Calu3 (cell line): ENCODE measurements at regions not wholly inside any gene's neighbourhood (a gene's known extent, or its start where the extent isn't known, plus 50 kb on each side); places are given as distances from the start of the nearest gene placed in this dataset.

Experiments used
- BruUV-seq: library from RNA; stranded (reverse); fragments of 400-500 nt; replicated peaks from 2 replicates; lab custom pipeline; 2021; lab: Mats Ljungman, UMichigan
- CTCF ChIA-PET: fragments of 300-600 bp; sonication (Branson Sonifier 250); formaldehyde crosslinking; loops from one replicate; lab custom pipeline; 2022; ENCODE audit warnings: antibody characterized with exemption; lab: Charles Lee
- DNase-seq: peaks from one replicate; pipeline ENCODE4 v3.0.0; 2022
- H3K27ac Mint-ChIP-seq: one replicate; pipeline ENCODE4 v1.8.0; 2022; ENCODE audit warnings: mixed read lengths; ENCODE audit not compliant: unreplicated experiment
- H3K27me3 Mint-ChIP-seq: one replicate; pipeline ENCODE4 v1.8.0; 2022; ENCODE audit warnings: mixed read lengths; ENCODE audit not compliant: unreplicated experiment
- H3K36me3 Mint-ChIP-seq: one replicate; pipeline ENCODE4 v1.8.0; 2022; ENCODE audit warnings: mild to moderate bottlenecking, moderate library complexity, mixed read lengths; ENCODE audit not compliant: insufficient read depth, unreplicated experiment
- H3K4me1 Mint-ChIP-seq: one replicate; pipeline ENCODE4 v1.8.0; 2022; ENCODE audit warnings: mild to moderate bottlenecking, low read depth, mixed read lengths; ENCODE audit not compliant: unreplicated experiment
- H3K4me3 Mint-ChIP-seq: one replicate; pipeline ENCODE4 v1.8.0; 2022; ENCODE audit warnings: mild to moderate bottlenecking, low read depth, moderate library complexity, mixed read lengths; ENCODE audit not compliant: unreplicated experiment
- H3K9me3 Mint-ChIP-seq: one replicate; pipeline ENCODE4 v1.8.0; 2022; ENCODE audit warnings: low read depth, mixed read lengths; ENCODE audit not compliant: unreplicated experiment
- CTCF ChIP-seq: fragments of 200-600 bp; IDR thresholded peaks from one replicate; pipeline ENCODE4 v1.8.0; 2022; ENCODE audit warnings: antibody characterized with exemption; ENCODE audit not compliant: unreplicated experiment
- intact Hi-C: fragments of 100-400 bp; cut with micrococcal nuclease; formaldehyde crosslinking; loops from one replicate; pipeline ENCODE4 v1.10.0; 2022; ENCODE audit not compliant: unreplicated experiment

- Mint-ChIP-seq H3K27ac (no peak overlapping the region), H3K36me3 (no peaks in the 10 kb centered on the region), H3K27me3 (peaks cover 90% of the 10 kb centered on the region), H3K4me3 (no peak overlapping the region), H3K4me1 (no peaks in the 10 kb centered on the region), H3K9me3 (peaks cover 6% of the 10 kb centered on the region)
- TF ChIP-seq CTCF = no peak
- intact Hi-C loops = no loop called here
- CTCF ChIA-PET = no interaction called here
- DNase-seq = no peak
- no TSS peak for BruUV-seq
Observed at GRCh38 chr2:238738917-238739316, 109.0 kb upstream of the TWIST2 start.

DNA sequence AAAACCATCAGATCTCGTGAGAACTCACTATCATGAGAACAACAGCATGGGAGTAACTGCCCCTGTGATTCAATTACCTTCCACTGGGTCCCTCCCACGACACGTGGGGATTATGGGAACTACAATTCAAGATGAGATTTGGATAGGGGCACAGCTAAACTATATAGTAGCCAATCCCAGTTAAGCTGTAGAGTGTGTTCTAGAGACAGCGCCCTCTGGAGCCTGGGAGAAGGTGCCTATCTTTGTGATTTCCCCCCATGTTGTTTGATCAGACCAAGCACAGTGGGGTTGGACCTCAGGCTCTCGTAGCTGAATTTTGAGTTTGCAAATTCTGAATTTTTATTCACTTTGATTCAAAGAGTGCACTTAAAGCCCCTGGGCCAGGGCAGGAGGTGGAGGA is 108.2 kb upstream of the TWIST2 start:
- Mint-ChIP-seq H3K9me3 (peaks cover 6% of the 10 kb centered on the region), H3K4me3 (no peak overlapping the region), H3K27me3 (peaks cover 93% of the 10 kb centered on the region), H3K27ac (no peak overlapping the region), H3K4me1 (no peaks in the 10 kb centered on the region), H3K36me3 (no peaks in the 10 kb centered on the region)
- DNase-seq = no peak
- no TSS peak for BruUV-seq
- CTCF ChIA-PET = no interaction called here
- TF ChIP-seq CTCF = no peak
- intact Hi-C loops = no loop called here

DNA sequence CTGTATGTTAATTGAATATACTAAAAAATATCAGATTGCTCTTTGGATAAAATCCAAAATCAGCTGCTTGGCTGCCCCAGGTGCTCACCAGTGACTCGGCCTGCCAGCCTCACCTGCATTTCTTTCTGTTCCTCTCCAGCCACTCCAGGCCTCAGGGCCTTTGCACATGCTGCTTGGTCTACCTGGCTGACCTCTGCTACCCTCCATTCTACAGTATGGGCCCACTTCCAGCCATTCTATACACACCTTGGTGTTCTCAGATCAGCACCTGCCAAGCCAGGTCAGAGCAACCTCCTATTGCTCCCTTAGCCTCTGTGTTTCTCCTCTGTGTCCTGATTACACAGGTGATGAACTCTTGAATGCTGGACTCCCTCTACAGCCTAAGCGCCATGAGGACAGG is 106.6 kb upstream of the TWIST2 start:
- Mint-ChIP-seq H3K9me3 (peaks cover 6% of the 10 kb centered on the region), H3K27me3 (peaks cover 97% of the 10 kb centered on the region)
- CTCF ChIA-PET = no interaction called here

GRCh38 chr2:238742066-238742465 is 105.8 kb upstream of the TWIST2 start:
- intact Hi-C loops = no loop called here
- H3K27ac Mint-ChIP-seq = no peak overlapping the region
- no peak for DNase-seq
- H3K9me3 Mint-ChIP-seq = peaks cover 6% of the 10 kb centered on the region
- peaks cover 5% of the 10 kb centered on the region for H3K36me3 Mint-ChIP-seq
- no peak for TF ChIP-seq CTCF
- H3K27me3 Mint-ChIP-seq = peaks cover 98% of the 10 kb centered on the region
- H3K4me3 Mint-ChIP-seq = no peak overlapping the region
- no TSS peak for BruUV-seq
- CTCF ChIA-PET = no interaction called here
- H3K4me1 Mint-ChIP-seq = no peaks in the 10 kb centered on the region

More for the DNA sequence above, 106.6 kb upstream of the TWIST2 start:
- Mint-ChIP-seq H3K4me1 (no peaks in the 10 kb centered on the region), H3K4me3 (no peak overlapping the region), H3K36me3 (peaks cover 1% of the 10 kb centered on the region), H3K27ac (no peak overlapping the region)
- BruUV-seq = no TSS peak
- intact Hi-C loops = no loop called here
- TF ChIP-seq CTCF = no peak
- DNase-seq = no peak
